SK-N-SH treated with all-trans-retinoic acid at 6 μM for 48 hours (cell line): ENCODE measurements at regions not wholly inside any gene's neighbourhood (a gene's known extent, or its start where the extent isn't known, plus 50 kb on each side); places are given as distances from the start of the nearest gene placed in this dataset.

Experiments used
- ATAC-seq: fragments of 200-7000 bp; cut with Tn5 transposase; 3 replicates; pipeline ENCODE4 v1.9.1; 2020; ENCODE audit warnings: mild to moderate bottlenecking, moderate library complexity
- ARNTL ChIP-seq: fragments of 450-650 bp; formaldehyde crosslinking; IDR thresholded peaks from 2 replicates; pipeline ENCODE4 v1.5.0; 2020; ENCODE audit warnings: low read depth, mild to moderate bottlenecking, moderate library complexity, borderline replicate concordance
- BACH2 ChIP-seq: fragments of 250-450 bp; sonication (Bioruptor Pico); IDR thresholded peaks from 2 replicates; pipeline ENCODE4 v1.9.0; 2021; ENCODE audit warnings: mild to moderate bottlenecking, borderline replicate concordance
- CSDC2 ChIP-seq: fragments of 250-450 bp; sonication (Bioruptor Pico); IDR thresholded peaks from 2 replicates; pipeline ENCODE4 v1.5.0; 2020; ENCODE audit warnings: mild to moderate bottlenecking, moderate library complexity
- CSRNP3 ChIP-seq: fragments of 250-450 bp; sonication (Bioruptor Pico); IDR thresholded peaks from 2 replicates; pipeline ENCODE4 v1.5.1; 2021; ENCODE audit warnings: mild to moderate bottlenecking, moderate library complexity
- GLIS3 ChIP-seq: fragments of 250-450 bp; sonication (Bioruptor Pico); IDR thresholded peaks from 2 replicates; pipeline ENCODE4 v1.5.0; 2020; ENCODE audit warnings: mild to moderate bottlenecking, moderate library complexity
- ISL1 ChIP-seq: fragments of 250-450 bp; sonication (Bioruptor Pico); IDR thresholded peaks from 2 replicates; pipeline ENCODE4 v2.1.2; 2022; ENCODE audit warnings: mild to moderate bottlenecking, moderate library complexity
- OSR1 ChIP-seq: fragments of 250-450 bp; sonication (Bioruptor Pico); IDR thresholded peaks from 2 replicates; pipeline ENCODE4 v1.8.0; 2022; ENCODE audit warnings: moderate library complexity, mild to moderate bottlenecking, inconsistent platforms
- PATZ1 ChIP-seq: fragments of 250-450 bp; sonication (Bioruptor Pico); IDR thresholded peaks from 2 replicates; pipeline ENCODE4 v1.8.0; 2020; ENCODE audit warnings: mild to moderate bottlenecking, moderate library complexity, borderline replicate concordance
- POU6F1 ChIP-seq: fragments of 250-450 bp; sonication (Bioruptor Pico); IDR thresholded peaks from 2 replicates; pipeline ENCODE4 v1.8.0; 2021; ENCODE audit warnings: low read depth, mild to moderate bottlenecking, moderate library complexity, borderline replicate concordance
- PPARA ChIP-seq: fragments of 250-450 bp; sonication (Bioruptor Pico); IDR thresholded peaks from 2 replicates; pipeline ENCODE4 v1.5.0; 2020; ENCODE audit warnings: mild to moderate bottlenecking, borderline replicate concordance
- RARB ChIP-seq: fragments of 250-450 bp; sonication (Bioruptor Pico); IDR thresholded peaks from 2 replicates; pipeline ENCODE4 v1.8.0; 2021; ENCODE audit warnings: mild to moderate bottlenecking, moderate library complexity
- TCF4 ChIP-seq: fragments of 250-450 bp; sonication (Bioruptor Pico); IDR thresholded peaks from 2 replicates; pipeline ENCODE4 v1.8.0; 2021; ENCODE audit warnings: mild to moderate bottlenecking, moderate library complexity, borderline replicate concordance
- TSHZ2 ChIP-seq: fragments of 250-450 bp; sonication (Bioruptor Pico); IDR thresholded peaks from 2 replicates; pipeline ENCODE4 v1.5.0; 2020; ENCODE audit warnings: mild to moderate bottlenecking, moderate library complexity
- ZC3H10 ChIP-seq: fragments of 250-450 bp; sonication (Bioruptor Pico); IDR thresholded peaks from 2 replicates; pipeline ENCODE4 v1.5.1; 2021; ENCODE audit warnings: mild to moderate bottlenecking, moderate library complexity
- ZFP3 ChIP-seq: fragments of 250-450 bp; sonication (Bioruptor Pico); IDR thresholded peaks from 2 replicates; pipeline ENCODE4 v1.5.0; 2020; ENCODE audit warnings: mild to moderate bottlenecking, moderate library complexity
- ZNF565 ChIP-seq: fragments of 450-650 bp; formaldehyde crosslinking; conservative IDR thresholded peaks from 2 replicates; pipeline ENCODE4 v1.5.0; 2020; ENCODE audit warnings: low read depth, mild to moderate bottlenecking, moderate library complexity
- ZNF70 ChIP-seq: fragments of 450-650 bp; formaldehyde crosslinking; IDR thresholded peaks from 2 replicates; pipeline ENCODE4 v1.5.0; 2020; ENCODE audit warnings: mild to moderate bottlenecking, moderate library complexity
- ZNF8 ChIP-seq: fragments of 450-650 bp; formaldehyde crosslinking; IDR thresholded peaks from 2 replicates; pipeline ENCODE4 v1.5.0; 2020; ENCODE audit warnings: mild to moderate bottlenecking, moderate library complexity

DNA sequence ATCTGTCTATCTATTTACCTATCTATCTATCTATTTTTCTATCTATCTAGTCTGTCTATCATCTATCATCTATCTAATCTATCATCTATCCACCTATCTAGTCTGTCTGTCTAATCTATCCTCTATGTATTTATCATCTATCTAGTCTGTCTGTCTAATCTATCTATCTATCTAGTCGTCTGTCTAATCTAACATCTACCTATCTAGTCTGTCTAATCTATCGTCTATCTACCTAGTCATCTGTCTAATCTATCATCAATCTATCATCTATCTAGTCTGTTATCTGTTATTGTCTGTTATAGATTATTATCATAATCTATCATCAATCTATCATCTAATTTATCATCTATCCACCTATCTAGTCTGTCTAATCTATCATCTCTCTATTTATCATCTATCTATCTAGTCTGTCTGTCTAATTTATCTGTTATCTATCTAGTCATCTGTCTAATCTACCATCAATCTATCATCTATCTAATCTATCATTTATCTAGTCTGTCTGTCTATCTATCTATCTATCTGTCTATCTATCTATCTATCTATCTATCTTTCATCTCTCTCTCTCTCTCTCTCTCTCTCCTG is 80.2 kb upstream of the ZNF618 start:
- TF ChIP-seq ZNF565 (CRISPR knock-in tag) (no peak), ZNF70 (CRISPR knock-in tag) (no peak), ZFP3 (CRISPR knock-in tag) (no peak), BACH2 (no peak), TCF4 (CRISPR knock-in tag) (no peak), PATZ1 (CRISPR knock-in tag) (no peak), RARB (CRISPR knock-in tag) (no peak), OSR1 (CRISPR knock-in tag) (no peak), CSDC2 (no peak), ISL1 (no peak), CSRNP3 (CRISPR knock-in tag) (no peak), TSHZ2 (no peak), ARNTL (no peak), ZNF8 (CRISPR knock-in tag) (no peak), POU6F1 (CRISPR knock-in tag) (no peak), PPARA (CRISPR knock-in tag) (no peak), GLIS3 (CRISPR knock-in tag) (no peak)
- TF ChIP-seq, all 23 proteins: peak for 0
- no peak for ATAC-seq

- TF ChIP-seq BACH2 = no peak
- TF ChIP-seq CSRNP3 (CRISPR knock-in tag) = no peak
- TF ChIP-seq POU6F1 (CRISPR knock-in tag) = no peak
- TF ChIP-seq ZNF70 (CRISPR knock-in tag) = no peak
- TF ChIP-seq ZC3H10 (CRISPR knock-in tag) = no peak
- no peak for TF ChIP-seq PATZ1 (CRISPR knock-in tag)
- no peak for ATAC-seq
These were observed 79.3 kb upstream of the ZNF618 start for GRCh38 chr9:113796646-113797426.
